SK-N-SH (cell line): ENCODE measurements at regions not wholly inside any gene's neighbourhood (a gene's known extent, or its start where the extent isn't known, plus 50 kb on each side); places are given as distances from the start of the nearest gene placed in this dataset.

Experiments
- CTCF ChIA-PET: fragments of 300-600, 350-600 bp; formaldehyde crosslinking; extraction: SDS; loops from one replicate; lab custom pipeline; 2021; lab: Yijun Ruan, JAX
- POLR2A ChIA-PET: fragments of 350-600 bp; sonication (Branson Sonifier 250); formaldehyde crosslinking; extraction: SDS; loops from one replicate; lab custom pipeline; 2020; ENCODE audit warnings: antibody characterized with exemption, inconsistent platforms; lab: Yijun Ruan, JAX
- DNase-seq: peaks from one replicate; pipeline ENCODE4 v3.0.0; 2012
- H2AFZ ChIP-seq: fragments of 200-600 bp; sonication (generic); 2 replicates; pipeline ENCODE4 v1.8.1; 2016; ENCODE audit warnings: antibody characterized with exemption, mild to moderate bottlenecking, low read depth
- H3F3A ChIP-seq: fragments of 200-600 bp; sonication (generic); replicated peaks from 2 replicates; pipeline ENCODE3; 2016; ENCODE audit warnings: antibody characterized with exemption, mild to moderate bottlenecking; ENCODE audit not compliant: insufficient read depth
- H3K27ac ChIP-seq, 2 experiments: fragments of 200-500 bp in 1 of 2; fragments of 200-600 bp in 1 of 2; sonication (Bioruptor generic) in 1 of 2; sonication (generic), shearing (Covaris generic) in 1 of 2; 2 replicates each; pipeline versions ENCODE4 v1.5.1 to v1.6.1; 2014 to 2016; ENCODE audit warnings: low read depth in 2 of 2, inconsistent platforms in 1 of 2, low read length in 1 of 2, mild to moderate bottlenecking in 1 of 2, mixed read lengths in 1 of 2
- H3K27me3 ChIP-seq: fragments of 200-600 bp; sonication (generic), shearing (Covaris generic); 2 replicates; pipeline ENCODE4 v1.6.1; 2016; ENCODE audit warnings: mixed run types; ENCODE audit not compliant: insufficient read depth
- H3K36me3 ChIP-seq, 2 experiments: fragments of 200-500 bp in 1 of 2; fragments of 200-600 bp in 1 of 2; sonication (Bioruptor generic) in 1 of 2; sonication (generic) in 1 of 2; replicated peaks in 1 of 2; 2 replicates each; pipeline versions ENCODE3 to v1.5.1; 2014 to 2016; ENCODE audit warnings: low read length in 1 of 2, mild to moderate bottlenecking in 1 of 2; ENCODE audit not compliant: insufficient read depth in 2 of 2, control insufficient read depth in 1 of 2
- H3K4me1 ChIP-seq, 2 experiments: fragments of 200-500 bp in 1 of 2; fragments of 200-600 bp in 1 of 2; sonication (Bioruptor generic) in 1 of 2; sonication (generic), shearing (Covaris generic) in 1 of 2; 2 replicates each; pipeline versions ENCODE4 v1.5.1 to v1.6.1; 2014 to 2016; ENCODE audit warnings: low read depth in 1 of 2, low read length in 1 of 2, mixed run types in 1 of 2; ENCODE audit not compliant: insufficient read depth in 2 of 2, control insufficient read depth in 1 of 2
- H3K4me2 ChIP-seq: fragments of 200-600 bp; sonication (generic), shearing (Covaris generic); 2 replicates; pipeline ENCODE4 v1.6.1; 2017; ENCODE audit warnings: mixed run types
- H3K4me3 ChIP-seq, 2 experiments: fragments of 200-500 bp in 1 of 2; fragments of 200-600 bp in 1 of 2; sonication (Bioruptor generic) in 1 of 2; sonication (generic), shearing (Covaris generic) in 1 of 2; 2 replicates each; pipeline versions ENCODE4 v1.5.1 to v1.8.1; 2014 to 2016; ENCODE audit warnings: low read depth in 2 of 2, inconsistent platforms in 1 of 2, low read length in 1 of 2, mild to moderate bottlenecking in 1 of 2, mixed read lengths in 1 of 2, moderate library complexity in 1 of 2
- H3K79me2 ChIP-seq: fragments of 200-600 bp; sonication (generic); 2 replicates; pipeline ENCODE4 v1.8.1; 2017; ENCODE audit warnings: mild to moderate bottlenecking; ENCODE audit not compliant: insufficient read depth
- H3K9ac ChIP-seq: fragments of 200-600 bp; sonication (generic); 2 replicates; pipeline ENCODE4 v1.6.1; 2017; ENCODE audit warnings: mixed run types
- H3K9me2 ChIP-seq: fragments of 200-600 bp; sonication (generic); 2 replicates; pipeline ENCODE4 v1.6.1; 2017; ENCODE audit warnings: mixed run types
- H3K9me3 ChIP-seq: fragments of 200-600 bp; sonication (generic); 2 replicates; pipeline ENCODE4 v1.6.1; 2017; ENCODE audit warnings: mixed run types, mild to moderate bottlenecking, moderate library complexity
- H4K20me1 ChIP-seq: fragments of 200-600 bp; sonication (generic); 2 replicates; pipeline ENCODE4 v1.6.1; 2017; ENCODE audit warnings: mild to moderate bottlenecking, mixed run types; ENCODE audit not compliant: insufficient read depth
- EP300 ChIP-seq, 2 experiments: IDR thresholded peaks; 2 replicates each; pipeline versions ENCODE4 v1.4.0 to v1.6.1; 2012; ENCODE audit warnings: borderline replicate concordance in 1 of 2, low read depth in 1 of 2, low read length in 1 of 2
- EZH2phosphoT487 ChIP-seq: fragments of 200-600 bp; sonication (generic); IDR thresholded peaks from 2 replicates; pipeline ENCODE4 v1.6.1; 2017; ENCODE audit warnings: low read depth, mixed run types, mild to moderate bottlenecking, antibody characterized with exemption, moderate library complexity, borderline replicate concordance
- FOXJ3 ChIP-seq: sonication (generic); formaldehyde crosslinking; IDR thresholded peaks from 2 replicates; pipeline ENCODE4 v1.5.1; 2020; ENCODE audit warnings: mild to moderate bottlenecking, missing genetic modification reagents
- GABPA ChIP-seq: IDR thresholded peaks from 2 replicates; pipeline ENCODE4 v1.4.0; 2012; ENCODE audit warnings: low read depth, mild to moderate bottlenecking
- IRF3 ChIP-seq: fragments of 150-350 bp; IDR thresholded peaks from 2 replicates; pipeline ENCODE4 v1.6.1; 2016; ENCODE audit warnings: mild to moderate bottlenecking, low read depth, low read length
- MEF2A ChIP-seq: IDR thresholded peaks from 2 replicates; pipeline ENCODE4 v1.4.0; 2012; ENCODE audit warnings: low read depth, borderline replicate concordance
- NFIC ChIP-seq: IDR thresholded peaks from 2 replicates; pipeline ENCODE4 v1.4.0; 2012; ENCODE audit warnings: borderline replicate concordance
- NRF1 ChIP-seq: IDR thresholded peaks from 2 replicates; pipeline ENCODE4 v1.6.1; 2012; ENCODE audit warnings: low read depth, mild to moderate bottlenecking, low read length
- RCOR1 ChIP-seq: fragments of 150-350 bp; IDR thresholded peaks from 2 replicates; pipeline ENCODE4 v1.6.1; 2017; ENCODE audit warnings: antibody characterized with exemption, low read length
- REST ChIP-seq: IDR thresholded peaks from 2 replicates; pipeline ENCODE4 v1.6.1; 2012; ENCODE audit warnings: mild to moderate bottlenecking, low read depth, low read length, moderate library complexity
- RFX5 ChIP-seq: IDR thresholded peaks from 2 replicates; pipeline ENCODE4 v1.6.1; 2012; ENCODE audit warnings: mild to moderate bottlenecking, improper control_type of control experiment, low read length
- RXRA ChIP-seq: IDR thresholded peaks from 2 replicates; pipeline ENCODE4 v1.4.0; 2012; ENCODE audit warnings: low read depth, mild to moderate bottlenecking, borderline replicate concordance
- SMC3 ChIP-seq: IDR thresholded peaks from 2 replicates; pipeline ENCODE4 v1.6.1; 2012; ENCODE audit warnings: low read depth, low read length, improper control_type of control experiment
- USF1 ChIP-seq: IDR thresholded peaks from 2 replicates; pipeline ENCODE4 v1.4.0; 2012; ENCODE audit warnings: low read depth, borderline replicate concordance
- USF2 ChIP-seq: fragments of 150-350 bp; IDR thresholded peaks from 2 replicates; pipeline ENCODE4 v1.6.1; 2017; ENCODE audit warnings: antibody characterized with exemption, low read length, low read depth, borderline replicate concordance
- YY1 ChIP-seq: IDR thresholded peaks from 2 replicates; pipeline ENCODE4 v1.4.0; 2012; ENCODE audit warnings: low read depth, mild to moderate bottlenecking
- WGBS: methylation state at CpG from one replicate; pipeline ENCODE4 v1.1.6; 2017; ENCODE audit warnings: low lambda C conversion rate; 5-methylcytosine and 5-hydroxymethylcytosine counted together

GRCh38 chr11:19450282-19450681, 209.5 kb upstream of the E2F8 start:
- Histone ChIP-seq H3K9me2 (no peaks in the 10 kb centered on the region), H3K79me2 (no peaks in the 10 kb centered on the region), H3K4me1 (no peaks in the 10 kb centered on the region), H3K27ac (no peak overlapping the region), H3K4me2 (no peak overlapping the region), H3F3A (no peaks in the 10 kb centered on the region)
- POLR2A ChIA-PET: no interaction called here
- 57% methylated on average over 1 of the region's 1 CpG for WGBS
- TF ChIP-seq USF1: no peak
- TF ChIP-seq NRF1: no peak
- TF ChIP-seq, all 33 proteins: peak for 0
- no peak overlapping the region for H3K4me3 ChIP-seq
- H3K9ac ChIP-seq: no peak overlapping the region
- CTCF ChIA-PET: no interaction called here
- no peak overlapping the region for H2AFZ ChIP-seq
- peaks cover 4% of the 10 kb centered on the region; the same call in 1 of the 2 replicates for H3K27me3 ChIP-seq
- no peaks in the 10 kb centered on the region for H3K9me3 ChIP-seq
- H4K20me1 ChIP-seq: no peaks in the 10 kb centered on the region
- H3K36me3 ChIP-seq: no peaks in the 10 kb centered on the region
- DNase-seq: no peak

GRCh38 chr11:19448651-19449050, 207.9 kb upstream of the E2F8 start:
- POLR2A ChIA-PET: no interaction called here
- no peaks in the 10 kb centered on the region for H3K79me2 ChIP-seq
- CTCF ChIA-PET: no interaction called here
- H3K9me3 ChIP-seq: no peaks in the 10 kb centered on the region
- no peaks in the 10 kb centered on the region for H4K20me1 ChIP-seq
- H3K4me2 ChIP-seq: no peak overlapping the region
- no peak overlapping the region for H3K27ac ChIP-seq
- TF ChIP-seq SMC3 (no peak), NFIC (no peak), RCOR1 (no peak), EP300 (IDR thresholded peaks at IDR 0.05; ENCODE audit: borderline replicate concordance in 1 of 2, low read depth in 1 of 2, low read length in 1 of 2) (no peak), YY1 (no peak), RFX5 (no peak), REST (no peak), RXRA (no peak), IRF3 (no peak), USF2 (no peak), FOXJ3 (no peak), EZH2phosphoT487 (no peak), GABPA (no peak), MEF2A (no peak)
- H3F3A ChIP-seq: no peaks in the 10 kb centered on the region
- H3K27me3 ChIP-seq: peaks cover 4% of the 10 kb centered on the region
- H2AFZ ChIP-seq: no peak overlapping the region
- no peak overlapping the region for H3K9ac ChIP-seq
- no peaks in the 10 kb centered on the region for H3K4me1 ChIP-seq
- H3K9me2 ChIP-seq: no peaks in the 10 kb centered on the region
- no peak overlapping the region for H3K4me3 ChIP-seq
- WGBS: 98% methylated on average over 2 of the region's 2 CpGs
- no peaks in the 10 kb centered on the region for H3K36me3 ChIP-seq
- DNase-seq: no peak
